ENCODE measurements at regions not wholly inside any gene's neighbourhood (a gene's known extent, or its start where the extent isn't known, plus 50 kb on each side); places are given as distances from the start of the nearest gene placed in this dataset.

DNA sequence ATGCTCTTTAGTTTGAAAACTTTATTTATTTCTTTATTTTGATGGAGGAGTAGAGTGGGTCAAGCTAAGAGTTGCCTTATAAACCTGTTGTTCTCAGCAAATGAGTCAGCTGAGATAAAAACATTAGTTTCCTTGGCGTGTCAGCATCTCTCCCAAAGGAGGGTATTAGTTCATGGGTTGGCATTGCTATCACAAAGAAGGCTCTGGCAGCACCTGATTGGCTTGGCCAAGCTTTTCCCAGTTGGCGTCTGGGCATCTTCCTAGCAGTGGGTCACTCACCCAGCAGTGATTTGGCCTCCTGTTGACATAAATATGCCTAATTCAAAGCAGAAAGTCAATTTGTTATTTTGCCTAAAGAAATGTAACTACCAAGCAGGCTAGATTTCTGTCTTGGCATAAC lies 200.7 kb upstream of the TNP1 start:
- Histone ChIP-seq H3K9me3 (ENCODE audit: insufficient read depth, low read length) (no peaks in the 10 kb centered on the region), H3K27me3 (ENCODE audit: low read length) (no peaks in the 10 kb centered on the region), H2AFZ (ENCODE audit: low read depth, low read length, severe bottlenecking) (no peak overlapping the region), H3K79me2 (ENCODE audit: insufficient read depth, low read length) (no peaks in the 10 kb centered on the region), H3F3A (ENCODE audit: insufficient read depth) (no peaks in the 10 kb centered on the region), H3K36me3 (ENCODE audit: low read length) (no peaks in the 10 kb centered on the region), H3K4me3 (ENCODE audit: insufficient read depth, low read length, poor library complexity, severe bottlenecking) (no peak overlapping the region), H4K20me1 (ENCODE audit: low read depth, low read length) (no peaks in the 10 kb centered on the region), H3K4me2 (ENCODE audit: low read depth, low read length, poor library complexity, severe bottlenecking) (no peak overlapping the region), H3K27ac (ENCODE audit: low read depth, low read length) (no peak overlapping the region), H3K9ac (ENCODE audit: low read length) (no peak overlapping the region), H3K9me2 (replicated peaks; ENCODE audit: insufficient read depth, low read length) (no peaks in the 10 kb centered on the region)
- no peak for TF ChIP-seq EZH2phosphoT487 (conservative IDR thresholded peaks at IDR 0.05; ENCODE audit: low read length)
- TF ChIP-seq, protein P1, sequence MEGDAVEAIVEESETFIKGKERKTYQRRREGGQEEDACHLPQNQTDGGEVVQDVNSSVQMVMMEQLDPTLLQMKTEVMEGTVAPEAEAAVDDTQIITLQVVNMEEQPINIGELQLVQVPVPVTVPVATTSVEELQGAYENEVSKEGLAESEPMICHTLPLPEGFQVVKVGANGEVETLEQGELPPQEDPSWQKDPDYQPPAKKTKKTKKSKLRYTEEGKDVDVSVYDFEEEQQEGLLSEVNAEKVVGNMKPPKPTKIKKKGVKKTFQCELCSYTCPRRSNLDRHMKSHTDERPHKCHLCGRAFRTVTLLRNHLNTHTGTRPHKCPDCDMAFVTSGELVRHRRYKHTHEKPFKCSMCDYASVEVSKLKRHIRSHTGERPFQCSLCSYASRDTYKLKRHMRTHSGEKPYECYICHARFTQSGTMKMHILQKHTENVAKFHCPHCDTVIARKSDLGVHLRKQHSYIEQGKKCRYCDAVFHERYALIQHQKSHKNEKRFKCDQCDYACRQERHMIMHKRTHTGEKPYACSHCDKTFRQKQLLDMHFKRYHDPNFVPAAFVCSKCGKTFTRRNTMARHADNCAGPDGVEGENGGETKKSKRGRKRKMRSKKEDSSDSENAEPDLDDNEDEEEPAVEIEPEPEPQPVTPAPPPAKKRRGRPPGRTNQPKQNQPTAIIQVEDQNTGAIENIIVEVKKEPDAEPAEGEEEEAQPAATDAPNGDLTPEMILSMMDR (IDR thresholded peaks at IDR 0.05; ENCODE audit: insufficient read depth, low read length, poor library complexity, severe bottlenecking) = no peak

DNA sequence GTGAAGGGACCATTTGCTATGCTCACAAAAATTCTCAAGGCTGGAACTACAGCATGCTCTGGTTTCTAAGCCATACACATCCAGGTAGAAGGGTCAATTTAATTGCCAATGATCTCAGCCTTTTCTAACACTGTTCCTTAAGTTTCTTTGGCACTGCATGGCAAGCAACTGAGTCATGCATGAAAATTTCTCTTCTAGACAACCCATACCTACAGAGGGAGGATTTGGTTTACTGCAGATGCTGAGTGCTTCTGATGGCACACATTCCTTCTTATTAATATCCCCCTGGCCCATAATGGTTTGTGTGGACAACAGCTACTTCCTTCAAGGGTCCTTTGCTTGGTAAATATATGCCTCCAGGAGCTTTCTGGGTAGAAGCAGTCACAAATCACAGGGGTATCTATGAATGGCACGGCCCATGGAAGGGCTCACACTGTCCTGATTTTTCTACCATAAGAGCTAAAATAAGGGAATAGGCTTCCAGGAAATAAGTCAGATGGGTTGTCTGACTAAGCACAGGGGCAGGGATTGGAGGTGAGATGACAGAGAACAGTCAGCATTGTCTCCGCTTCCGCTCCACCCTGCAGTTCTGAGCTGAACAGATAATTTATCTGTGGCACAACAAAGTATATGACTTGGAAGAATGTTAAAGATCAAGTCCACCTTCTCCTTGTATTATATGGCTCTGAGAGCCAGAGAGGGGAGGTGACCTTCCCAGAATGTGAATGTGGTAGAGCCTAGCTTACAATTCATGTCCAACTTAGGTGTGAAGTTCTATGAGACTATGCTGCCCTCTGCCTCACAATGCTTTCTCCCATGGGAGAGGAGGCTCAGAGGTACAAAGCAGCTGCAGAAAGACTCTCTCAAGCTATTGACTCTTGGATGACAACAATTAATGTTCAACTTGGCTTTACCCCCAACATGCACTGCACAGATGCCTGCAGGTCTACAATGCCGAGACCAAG lies 199.2 kb upstream of the TNP1 start:
- Histone ChIP-seq H3K36me3 (ENCODE audit: low read length) (no peaks in the 10 kb centered on the region), H3F3A (ENCODE audit: insufficient read depth) (no peaks in the 10 kb centered on the region), H2AFZ (ENCODE audit: low read depth, low read length, severe bottlenecking) (no peak overlapping the region), H3K9ac (ENCODE audit: low read length) (no peak overlapping the region), H3K4me2 (ENCODE audit: low read depth, low read length, poor library complexity, severe bottlenecking) (no peak overlapping the region), H3K27me3 (ENCODE audit: low read length) (no peaks in the 10 kb centered on the region), H3K9me3 (ENCODE audit: insufficient read depth, low read length) (no peaks in the 10 kb centered on the region), H4K20me1 (ENCODE audit: low read depth, low read length) (no peaks in the 10 kb centered on the region), H3K9me2 (replicated peaks; ENCODE audit: insufficient read depth, low read length) (no peaks in the 10 kb centered on the region), H3K79me2 (ENCODE audit: insufficient read depth, low read length) (no peaks in the 10 kb centered on the region), H3K4me3 (ENCODE audit: insufficient read depth, low read length, poor library complexity, severe bottlenecking) (no peak overlapping the region), H3K27ac (ENCODE audit: low read depth, low read length) (no peak overlapping the region)
- TF ChIP-seq, protein P1 (IDR thresholded peaks at IDR 0.05; ENCODE audit: insufficient read depth, low read length, poor library complexity, severe bottlenecking) = no peak
- no peak for TF ChIP-seq EZH2phosphoT487 (conservative IDR thresholded peaks at IDR 0.05; ENCODE audit: low read length)

DNA sequence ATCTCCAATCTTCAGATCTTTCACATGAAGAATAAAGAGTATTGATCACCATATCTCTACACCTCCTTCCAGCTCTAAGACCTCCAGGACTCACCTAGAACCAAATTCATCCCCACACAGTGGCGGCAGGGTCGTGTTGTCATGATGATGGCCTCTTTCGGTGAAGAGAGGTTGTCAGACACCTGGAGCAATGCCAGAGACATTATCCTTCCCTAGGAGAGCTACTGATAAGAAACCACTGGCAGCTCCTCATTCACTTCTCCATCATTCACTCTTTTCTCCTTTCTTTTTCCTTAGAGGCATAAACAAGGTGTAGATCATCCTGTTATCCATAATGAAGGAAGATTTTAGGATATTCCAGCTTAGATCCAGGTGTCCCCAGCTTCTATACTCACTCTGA lies 197.9 kb upstream of the TNP1 start:
- Histone ChIP-seq H3K9ac (ENCODE audit: low read length) (no peak overlapping the region), H3K9me2 (replicated peaks; ENCODE audit: insufficient read depth, low read length) (no peaks in the 10 kb centered on the region)

More for the DNA sequence above, 197.9 kb upstream of the TNP1 start:
- no peaks in the 10 kb centered on the region for H3K79me2 ChIP-seq (ENCODE audit: insufficient read depth, low read length)
- no peaks in the 10 kb centered on the region for H3K9me3 ChIP-seq (ENCODE audit: insufficient read depth, low read length)
- no peaks in the 10 kb centered on the region for H3K27me3 ChIP-seq (ENCODE audit: low read length)
- no peak overlapping the region for H3K4me2 ChIP-seq (ENCODE audit: low read depth, low read length, poor library complexity, severe bottlenecking)
- no peaks in the 10 kb centered on the region for H4K20me1 ChIP-seq (ENCODE audit: low read depth, low read length)
- no peak overlapping the region for H2AFZ ChIP-seq (ENCODE audit: low read depth, low read length, severe bottlenecking)
- H3F3A ChIP-seq (ENCODE audit: insufficient read depth) = no peaks in the 10 kb centered on the region
- no peak for TF ChIP-seq EZH2phosphoT487 (conservative IDR thresholded peaks at IDR 0.05; ENCODE audit: low read length)
- TF ChIP-seq, protein P1 (IDR thresholded peaks at IDR 0.05; ENCODE audit: insufficient read depth, low read length, poor library complexity, severe bottlenecking) = no peak
- H3K36me3 ChIP-seq (ENCODE audit: low read length) = no peaks in the 10 kb centered on the region
- H3K27ac ChIP-seq (ENCODE audit: low read depth, low read length) = no peak overlapping the region
- no peak overlapping the region for H3K4me3 ChIP-seq (ENCODE audit: insufficient read depth, low read length, poor library complexity, severe bottlenecking)

Measured in SU-DHL-6 (cell line).